GM12872 (cell line): ENCODE measurements at regions not wholly inside any gene's neighbourhood (a gene's known extent, or its start where the extent isn't known, plus 50 kb on each side); places are given as distances from the start of the nearest gene placed in this dataset.

Experiments
- TF ChIP-seq, protein P1 (sequence below): IDR thresholded peaks from 3 replicates; pipeline ENCODE4 v1.5.1; 2011; ENCODE audit warnings: low read depth, mild to moderate bottlenecking, low read length, moderate library complexity; ENCODE audit not compliant: insufficient read depth

DNA sequence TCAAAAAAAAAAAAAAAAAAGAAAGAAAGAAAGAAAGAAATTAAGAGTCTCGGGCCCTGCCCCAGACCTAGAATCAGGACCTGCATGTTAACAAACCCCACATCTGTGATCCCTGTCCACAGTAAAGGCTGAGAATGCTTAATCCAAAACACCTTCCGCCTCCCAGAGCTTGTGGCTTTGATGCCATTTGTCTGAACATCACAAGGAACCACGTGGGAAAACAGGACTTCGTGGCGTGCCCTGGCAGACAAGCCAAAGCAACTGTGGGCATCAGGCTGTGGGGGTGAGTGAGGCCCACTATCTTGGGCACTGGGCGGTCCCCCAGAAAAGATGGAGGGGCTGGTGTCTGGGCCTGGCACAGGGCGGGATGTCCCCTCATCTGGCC lies 173.4 kb upstream of the CIBAR2 start:
- TF ChIP-seq, protein P1, sequence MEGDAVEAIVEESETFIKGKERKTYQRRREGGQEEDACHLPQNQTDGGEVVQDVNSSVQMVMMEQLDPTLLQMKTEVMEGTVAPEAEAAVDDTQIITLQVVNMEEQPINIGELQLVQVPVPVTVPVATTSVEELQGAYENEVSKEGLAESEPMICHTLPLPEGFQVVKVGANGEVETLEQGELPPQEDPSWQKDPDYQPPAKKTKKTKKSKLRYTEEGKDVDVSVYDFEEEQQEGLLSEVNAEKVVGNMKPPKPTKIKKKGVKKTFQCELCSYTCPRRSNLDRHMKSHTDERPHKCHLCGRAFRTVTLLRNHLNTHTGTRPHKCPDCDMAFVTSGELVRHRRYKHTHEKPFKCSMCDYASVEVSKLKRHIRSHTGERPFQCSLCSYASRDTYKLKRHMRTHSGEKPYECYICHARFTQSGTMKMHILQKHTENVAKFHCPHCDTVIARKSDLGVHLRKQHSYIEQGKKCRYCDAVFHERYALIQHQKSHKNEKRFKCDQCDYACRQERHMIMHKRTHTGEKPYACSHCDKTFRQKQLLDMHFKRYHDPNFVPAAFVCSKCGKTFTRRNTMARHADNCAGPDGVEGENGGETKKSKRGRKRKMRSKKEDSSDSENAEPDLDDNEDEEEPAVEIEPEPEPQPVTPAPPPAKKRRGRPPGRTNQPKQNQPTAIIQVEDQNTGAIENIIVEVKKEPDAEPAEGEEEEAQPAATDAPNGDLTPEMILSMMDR = no peak

DNA sequence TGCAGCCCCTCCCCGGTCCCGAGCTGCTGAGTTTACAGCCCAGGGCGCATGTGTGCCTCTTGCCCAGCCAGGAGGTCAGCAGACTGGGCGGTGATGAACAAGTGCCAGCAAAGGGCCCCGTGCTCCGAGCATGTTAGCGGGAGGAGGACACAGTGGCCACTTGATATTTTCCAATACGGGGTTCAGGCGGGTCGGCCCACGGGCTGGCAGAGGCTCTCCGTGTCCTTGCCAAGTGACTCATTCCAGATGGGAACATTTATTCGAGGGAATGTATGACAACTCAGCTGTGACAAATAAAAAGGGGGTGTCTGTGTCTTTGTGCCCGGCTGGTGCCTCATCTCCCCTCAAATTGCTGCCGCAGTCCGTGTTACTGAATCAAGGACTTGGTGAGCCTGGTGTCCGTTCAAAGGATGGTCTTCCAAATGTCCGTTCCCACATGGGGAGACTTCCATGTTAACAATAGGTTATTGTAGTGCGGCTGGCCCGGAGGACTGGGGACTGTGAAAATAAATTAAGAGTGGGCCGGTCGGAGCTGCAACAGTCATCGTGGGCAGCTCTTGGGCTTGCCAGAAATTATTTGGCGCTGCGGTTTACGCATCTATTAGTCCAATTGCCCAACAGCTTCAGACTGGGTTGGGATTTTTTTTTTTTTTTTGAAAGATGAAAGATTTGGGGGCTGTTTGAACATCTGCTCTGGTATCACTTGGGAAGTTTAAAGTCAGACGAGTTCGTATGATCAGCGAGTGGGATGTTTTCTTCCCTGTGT lies 174.0 kb upstream of the CIBAR2 start:
- TF ChIP-seq, protein P1 = no peak

DNA sequence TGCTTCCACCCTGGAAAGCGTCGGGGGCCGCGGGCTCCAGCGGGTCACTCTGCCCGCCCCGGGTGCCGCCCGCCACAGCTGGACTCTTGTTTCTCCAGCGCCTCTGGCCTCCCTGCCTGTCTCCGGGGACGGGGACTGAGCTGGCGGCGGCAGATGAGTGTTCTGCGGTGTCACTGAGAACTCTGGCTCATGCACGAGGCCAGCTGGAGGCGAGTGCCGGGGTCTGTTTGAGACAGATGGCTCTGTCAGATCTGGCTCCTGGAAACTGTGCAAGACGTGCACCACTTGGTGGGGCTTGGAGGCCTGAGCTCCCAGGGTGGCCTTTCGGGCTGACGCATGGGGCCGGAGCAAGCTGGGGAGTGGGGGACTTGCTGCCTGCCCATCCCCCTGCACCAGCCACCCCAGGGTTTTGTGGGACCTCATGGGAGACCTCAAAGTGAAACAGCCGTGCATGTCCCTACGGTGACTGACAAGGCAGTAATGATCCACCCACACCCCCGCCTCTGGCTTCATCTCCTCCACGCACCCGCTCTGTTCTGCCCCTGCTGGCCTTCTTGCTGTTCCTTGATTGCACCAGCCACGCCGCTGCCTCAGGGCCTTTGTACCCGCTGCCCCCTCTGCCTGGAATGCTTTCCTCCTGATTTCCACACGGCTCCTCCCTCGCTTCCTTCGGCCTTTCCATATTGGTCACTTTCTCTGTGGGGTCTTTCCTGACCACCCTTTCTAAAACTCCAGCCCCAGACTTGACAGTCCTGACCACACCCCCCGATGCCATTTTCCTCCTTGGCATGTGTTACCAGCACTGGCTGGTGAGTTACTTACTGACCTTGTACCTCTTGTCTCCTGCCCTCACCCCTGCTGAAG lies 174.9 kb upstream of the CIBAR2 start:
- TF ChIP-seq, protein P1 = no peak

DNA sequence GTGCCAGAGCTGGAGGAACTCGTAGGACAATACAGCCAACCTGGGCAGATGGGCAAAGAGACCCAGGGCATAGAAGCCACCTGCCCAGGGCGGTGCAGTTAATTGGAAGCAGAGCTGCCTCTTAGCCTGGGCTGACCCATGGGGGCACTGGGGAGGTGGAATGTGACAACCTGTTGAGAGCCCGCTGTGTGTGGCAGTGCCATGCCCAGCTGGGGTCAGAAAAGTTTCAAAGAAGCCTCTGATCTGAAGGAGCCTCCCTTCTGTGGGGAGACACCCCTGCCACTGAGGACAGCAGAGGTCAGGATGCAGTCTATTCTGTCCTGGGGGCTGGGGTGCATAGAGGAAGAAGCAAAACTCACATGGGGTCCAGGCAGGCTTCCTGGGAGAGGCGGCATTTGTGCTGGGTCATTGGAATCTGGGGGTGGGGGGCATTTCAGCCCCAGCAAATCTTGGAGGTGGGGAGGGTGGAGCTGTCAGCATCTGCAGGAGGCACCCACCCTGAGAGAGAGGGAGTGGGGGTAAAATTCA lies 176.1 kb upstream of the CIBAR2 start:
- TF ChIP-seq, protein P1 = no peak

DNA sequence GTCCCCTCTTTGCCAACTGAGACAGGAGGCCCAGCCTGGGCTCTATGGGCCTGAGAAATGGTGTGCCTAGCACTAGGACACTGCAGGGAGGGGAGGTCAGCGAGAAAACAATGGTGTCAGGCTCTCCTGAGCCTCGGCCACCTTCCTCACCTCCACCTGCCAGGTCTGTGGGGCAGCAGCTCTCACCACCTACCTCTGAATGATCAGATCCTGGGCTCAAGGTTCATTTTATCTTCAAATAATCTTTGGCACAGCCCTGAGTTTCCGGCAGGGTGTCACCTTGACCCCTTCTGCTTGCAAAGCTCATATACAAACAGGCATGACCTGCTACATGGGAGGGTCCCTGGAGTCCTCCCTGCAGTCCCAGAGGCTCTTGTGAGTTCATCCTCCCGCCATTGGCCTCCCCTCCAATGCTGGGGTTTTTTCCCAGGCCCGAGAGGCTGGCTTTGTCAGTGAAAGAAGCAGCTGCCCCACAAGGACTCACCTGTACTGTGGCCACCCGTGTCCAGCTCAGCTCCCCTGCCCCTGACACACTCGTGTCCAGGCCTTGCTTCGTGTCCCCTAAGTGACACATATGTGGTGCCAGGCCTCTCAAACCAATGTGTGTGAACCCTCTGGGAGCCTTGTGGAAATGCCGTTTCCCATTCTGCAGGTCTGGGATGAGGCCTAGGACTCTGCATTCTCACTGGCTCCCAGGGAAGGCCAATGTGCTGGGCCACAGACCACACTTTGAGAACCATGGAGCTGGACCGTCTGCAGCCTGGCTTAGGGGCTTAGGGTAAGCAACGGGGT lies 176.8 kb upstream of the CIBAR2 start:
- TF ChIP-seq, protein P1 = no peak

DNA sequence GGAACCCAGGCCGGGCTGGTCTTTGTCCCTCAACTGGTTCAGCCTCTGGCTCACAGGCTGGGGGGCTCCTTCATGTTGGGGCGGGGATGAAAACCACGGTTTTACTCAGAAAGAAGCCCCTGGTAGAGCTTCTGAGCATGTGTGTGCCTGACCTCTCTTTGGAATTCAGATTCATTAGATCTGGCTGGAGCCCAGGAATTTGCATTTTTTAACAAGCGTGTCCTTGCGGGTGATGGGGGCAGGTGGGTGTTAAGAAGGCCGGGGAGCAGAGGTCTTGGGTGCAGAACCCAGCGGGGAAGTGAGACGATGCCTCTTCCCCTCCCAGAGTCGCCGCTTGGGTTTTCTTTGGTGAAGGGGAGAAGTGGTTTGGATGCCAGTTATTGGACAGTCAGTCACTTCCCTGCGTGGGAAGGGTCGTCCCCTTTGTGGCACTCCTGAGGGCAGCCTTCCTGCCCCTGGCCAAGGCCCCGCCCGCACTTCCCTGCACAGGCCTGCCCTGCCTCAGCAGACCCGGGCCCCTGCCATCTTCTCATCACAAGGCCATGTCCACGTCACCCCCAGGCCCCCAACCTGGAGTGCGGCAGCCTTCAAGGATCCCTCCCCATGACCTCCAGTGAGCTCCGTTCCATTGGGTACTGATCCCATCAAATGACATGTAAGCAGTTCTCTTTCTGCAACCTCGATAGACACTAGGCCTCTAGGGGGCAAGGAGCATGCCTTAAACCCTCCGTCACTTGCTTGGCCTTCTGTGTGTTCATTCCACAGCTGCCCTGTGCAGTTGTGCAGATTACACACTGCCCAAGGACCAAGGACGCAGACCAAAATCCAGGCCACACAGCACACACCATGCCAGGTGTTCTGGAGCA lies 177.7 kb upstream of the CIBAR2 start:
- TF ChIP-seq, protein P1 = no peak
